Stimulated activated naive CD8-positive, alpha-beta T cell treated with anti-CD3 and anti-CD28 coated beads, Interleukin-15, Interleukin-2, amounts not matched to agents 100 ng/mL and 50 ng/mL, for 24 hours (primary cell): ENCODE measurements at regions not wholly inside any gene's neighbourhood (a gene's known extent, or its start where the extent isn't known, plus 50 kb on each side); places are given as distances from the start of the nearest gene placed in this dataset.
"Not testable (repeated sequence)": the region's sequence is repeated elsewhere in the genome, so short reads cannot be mapped to it uniquely, and the experiment has no call there.

ENCODE experiments used
- H3K27ac Mint-ChIP-seq: one replicate; pipeline ENCODE4 v1.8.0; 2021; ENCODE audit warnings: mild to moderate bottlenecking, mixed read lengths
- H3K27me3 Mint-ChIP-seq: one replicate; pipeline ENCODE4 v1.8.0; 2021; ENCODE audit warnings: mixed read lengths
- H3K36me3 Mint-ChIP-seq: one replicate; pipeline ENCODE4 v1.8.0; 2021; ENCODE audit warnings: low read depth, mixed read lengths
- H3K4me1 Mint-ChIP-seq: one replicate; pipeline ENCODE4 v1.8.0; 2021; ENCODE audit warnings: low read depth, mixed read lengths
- H3K4me3 Mint-ChIP-seq: one replicate; pipeline ENCODE4 v1.8.0; 2021; ENCODE audit warnings: mild to moderate bottlenecking, mixed read lengths
- H3K9me3 Mint-ChIP-seq: one replicate; pipeline ENCODE4 v1.8.0; 2021; ENCODE audit warnings: mixed read lengths

DNA sequence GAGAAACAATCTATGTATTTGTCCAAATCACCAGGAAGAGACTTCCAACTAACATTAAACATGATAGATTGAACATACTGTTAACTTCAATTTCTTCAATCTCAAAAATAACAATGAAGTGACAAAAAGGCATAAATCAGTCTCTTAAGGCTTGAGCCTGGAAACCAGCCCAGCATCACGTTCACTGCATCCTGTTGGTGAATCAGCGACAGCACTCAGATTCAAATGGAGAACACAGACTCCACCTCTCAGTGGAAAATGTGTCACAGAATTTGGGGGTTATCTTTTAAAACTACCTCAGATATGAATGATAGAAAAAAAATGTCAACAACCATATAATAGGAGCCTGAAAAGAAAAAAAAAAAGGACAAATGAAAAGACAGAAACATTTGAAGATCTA lies 212.0 kb downstream of the MINAR1 start:
- Mint-ChIP-seq H3K9me3 (peaks cover 11% of the 10 kb centered on the region), H3K27me3 (peaks cover 26% of the 10 kb centered on the region), H3K36me3 (no peaks in the 10 kb centered on the region), H3K4me1 (peaks cover 9% of the 10 kb centered on the region), H3K27ac (no peak overlapping the region), H3K4me3 (no peak overlapping the region)

DNA sequence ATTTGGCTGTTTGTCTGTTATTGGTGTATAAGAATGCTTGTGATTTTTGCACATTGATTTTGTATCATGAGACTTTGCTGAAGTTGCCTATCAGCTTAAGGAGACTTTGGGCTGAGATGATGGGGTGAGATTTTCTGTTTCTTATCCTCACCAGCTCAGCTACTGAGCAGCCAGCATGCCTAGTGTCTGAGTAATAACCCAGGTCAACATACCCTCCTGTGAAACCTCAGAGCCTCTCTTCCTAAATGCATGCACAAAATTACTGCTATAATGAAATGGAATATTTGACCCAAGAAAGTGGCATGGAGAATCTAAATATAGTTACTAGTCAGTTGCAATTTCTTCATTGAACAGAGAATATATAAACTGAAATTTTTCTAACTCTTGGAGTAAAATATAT lies 220.8 kb downstream of the MINAR1 start:
- H3K27me3 Mint-ChIP-seq, result peaks cover 25% of the 10 kb centered on the region
- not testable (repeated sequence) for H3K36me3 Mint-ChIP-seq, H3K9me3 Mint-ChIP-seq, H3K27ac Mint-ChIP-seq, H3K4me3 Mint-ChIP-seq, H3K4me1 Mint-ChIP-seq

DNA sequence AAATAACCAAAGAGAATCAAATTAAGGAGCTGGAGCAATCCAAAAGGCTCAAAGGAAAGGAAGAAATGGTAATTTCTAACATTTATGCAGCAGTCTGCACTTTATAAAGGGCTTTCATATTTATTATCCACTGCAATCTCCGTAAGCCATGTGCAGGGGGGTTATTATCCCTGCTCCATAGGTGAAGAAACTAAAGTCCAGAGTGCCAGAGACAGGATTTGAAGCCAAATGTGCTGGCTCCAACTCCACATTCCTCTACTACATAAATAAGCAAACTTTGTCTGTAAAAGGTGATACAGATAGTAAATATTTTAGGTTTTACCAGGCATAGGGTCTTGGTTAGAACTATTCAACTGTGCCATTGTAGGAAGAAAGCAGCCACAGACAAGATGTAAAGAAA lies 221.4 kb downstream of the MINAR1 start:
- Mint-ChIP-seq H3K27ac (no peak overlapping the region), H3K9me3 (no peaks in the 10 kb centered on the region), H3K36me3 (no peaks in the 10 kb centered on the region), H3K4me1 (no peaks in the 10 kb centered on the region), H3K27me3 (peaks cover 29% of the 10 kb centered on the region), H3K4me3 (no peak overlapping the region)

DNA sequence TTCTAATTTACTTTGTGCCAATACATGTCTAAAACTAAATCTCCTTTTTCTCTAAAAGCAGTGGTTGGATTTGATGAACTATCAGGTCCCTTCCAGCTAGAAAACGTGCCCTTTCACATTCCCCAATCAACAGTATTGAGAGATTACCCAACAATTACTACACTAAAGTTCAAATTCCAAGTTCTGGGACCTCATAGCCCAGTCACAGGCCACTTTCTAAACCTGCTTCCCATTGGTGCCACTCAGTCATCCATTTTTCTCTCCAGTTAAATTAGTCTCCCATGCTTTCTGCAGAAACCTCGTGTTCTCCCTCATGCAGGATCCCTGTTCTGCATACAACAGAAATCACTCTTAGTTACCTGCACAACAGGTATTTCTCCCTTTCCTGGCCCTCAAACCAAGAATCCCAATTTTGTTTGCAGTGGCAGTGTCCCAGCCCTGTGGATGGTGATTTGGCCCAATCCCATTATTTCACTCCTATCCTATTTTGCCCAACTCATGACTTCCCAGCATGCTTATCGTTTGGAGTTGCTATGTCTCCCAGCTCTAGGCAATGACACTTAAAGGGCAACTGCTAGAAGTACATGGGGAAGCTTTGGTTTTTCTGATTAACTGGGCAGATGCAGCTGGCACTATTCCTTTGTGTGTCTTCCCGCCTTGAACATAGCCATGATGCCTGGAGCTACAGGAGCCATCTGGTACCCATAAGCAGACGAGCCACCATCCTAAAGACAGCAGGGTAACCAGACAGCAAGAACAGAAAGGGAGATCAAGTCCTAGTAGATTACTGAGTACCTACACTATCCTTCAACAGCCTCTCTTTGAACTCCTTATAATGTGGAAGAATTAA lies 224.2 kb downstream of the MINAR1 start:
- H3K4me1 Mint-ChIP-seq, result no peaks in the 10 kb centered on the region
- H3K27me3 Mint-ChIP-seq, result peaks cover 29% of the 10 kb centered on the region
- no peaks in the 10 kb centered on the region for H3K9me3 Mint-ChIP-seq
- no peak overlapping the region for H3K4me3 Mint-ChIP-seq
- no peak overlapping the region for H3K27ac Mint-ChIP-seq
- H3K36me3 Mint-ChIP-seq, result no peaks in the 10 kb centered on the region

DNA sequence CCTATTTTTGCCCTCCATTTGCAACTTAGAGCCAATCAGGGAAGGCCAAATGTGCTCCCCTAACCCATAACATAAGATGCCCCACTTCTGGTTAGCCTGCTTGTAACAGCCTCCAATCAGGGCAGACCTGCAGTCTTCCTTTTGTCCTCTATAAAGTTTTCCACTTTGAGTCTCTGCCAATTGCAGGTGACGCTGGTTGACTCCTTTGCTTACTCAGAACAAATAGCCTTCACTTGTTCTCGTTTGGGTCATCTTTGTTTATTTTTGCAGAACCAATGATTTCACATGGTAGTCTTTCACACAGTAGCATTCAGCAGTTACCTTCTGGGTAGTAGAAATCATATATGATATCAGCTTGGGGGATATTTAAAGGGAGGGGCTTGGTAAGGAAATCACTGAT lies 225.6 kb downstream of the MINAR1 start:
- no peaks in the 10 kb centered on the region for H3K36me3 Mint-ChIP-seq
- no peak overlapping the region for H3K4me3 Mint-ChIP-seq
- H3K27me3 Mint-ChIP-seq, result peaks cover 37% of the 10 kb centered on the region
- H3K27ac Mint-ChIP-seq, result no peak overlapping the region
- no peaks in the 10 kb centered on the region for H3K4me1 Mint-ChIP-seq
- H3K9me3 Mint-ChIP-seq, result no peaks in the 10 kb centered on the region

DNA sequence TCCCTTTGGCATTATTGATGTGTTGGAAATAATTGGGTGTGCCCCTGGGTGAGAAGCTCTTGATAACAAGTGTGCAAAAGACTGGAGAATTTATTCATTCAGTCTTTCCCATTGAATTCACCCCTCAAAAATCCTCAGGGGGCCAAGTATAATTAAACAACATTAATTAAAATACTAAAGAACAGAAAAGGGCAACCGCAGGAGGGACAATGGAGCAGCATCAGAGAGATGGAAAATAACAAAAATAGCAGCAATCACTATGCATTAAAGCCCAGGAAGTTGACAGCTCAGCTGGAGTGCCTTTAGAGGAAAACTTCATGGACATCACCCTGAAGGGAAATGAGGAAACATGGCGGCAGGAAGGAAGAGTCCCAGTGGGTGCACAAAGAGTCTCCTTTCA lies 227.6 kb downstream of the MINAR1 start:
- Mint-ChIP-seq H3K36me3 (no peaks in the 10 kb centered on the region), H3K4me1 (no peaks in the 10 kb centered on the region), H3K4me3 (no peak overlapping the region), H3K9me3 (no peaks in the 10 kb centered on the region), H3K27me3 (peaks cover 42% of the 10 kb centered on the region), H3K27ac (no peak overlapping the region)

DNA sequence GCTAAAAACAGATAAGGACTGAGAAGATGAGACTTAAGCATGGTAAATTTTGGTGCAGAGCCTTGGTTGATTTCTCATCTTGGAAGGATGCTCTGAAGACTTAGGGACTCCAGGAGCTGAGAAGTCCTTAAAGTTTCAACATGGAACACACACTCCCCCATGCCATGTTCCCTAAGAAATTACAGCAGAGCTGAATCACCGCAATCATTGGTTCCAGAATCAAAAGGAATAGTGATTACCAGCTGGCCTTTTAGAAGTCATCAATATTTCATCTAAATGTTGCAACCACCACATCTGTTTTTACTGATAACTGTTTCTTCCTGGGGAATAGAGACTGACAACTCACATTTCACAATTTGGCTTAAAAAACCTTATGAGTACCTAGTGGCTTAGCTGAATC lies 229.3 kb downstream of the MINAR1 start:
- Mint-ChIP-seq H3K27ac (no peak overlapping the region), H3K4me3 (no peak overlapping the region), H3K4me1 (no peaks in the 10 kb centered on the region), H3K9me3 (no peaks in the 10 kb centered on the region), H3K27me3 (peaks cover 29% of the 10 kb centered on the region), H3K36me3 (no peaks in the 10 kb centered on the region)

DNA sequence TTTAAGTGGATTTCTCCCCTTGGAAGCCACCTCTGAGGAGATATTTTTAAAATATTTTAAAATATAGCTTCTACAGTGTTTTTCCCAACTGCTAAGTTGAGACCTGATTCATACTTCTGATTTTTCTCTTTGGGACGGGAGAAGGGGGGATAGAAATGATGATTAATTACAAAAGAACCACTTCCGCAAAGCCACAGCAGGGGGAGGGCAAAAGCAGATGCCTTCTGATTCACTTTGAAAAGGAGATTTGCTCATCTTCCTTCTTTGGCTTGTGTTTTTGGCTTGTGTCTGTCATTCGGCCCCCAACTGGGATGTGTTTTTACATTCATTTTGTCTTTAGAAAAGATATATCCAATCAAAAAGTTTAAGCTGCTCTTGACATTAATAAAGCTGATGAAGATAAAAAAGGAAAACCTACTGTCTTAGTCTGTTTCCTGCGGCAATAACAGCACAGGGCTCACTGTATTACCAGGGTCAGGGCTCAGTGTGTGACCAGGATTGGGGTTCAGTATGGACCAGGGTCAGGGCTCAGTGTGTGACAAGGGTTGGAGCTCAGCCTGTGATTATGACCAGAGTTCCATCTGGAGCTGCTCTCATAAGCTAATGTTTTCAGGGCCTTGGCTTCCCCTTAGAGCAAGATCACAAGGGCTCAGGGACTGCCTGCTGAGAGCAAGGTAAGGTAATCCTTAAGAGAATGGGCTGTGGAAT lies 223.2 kb downstream of the MTHFS start:
- Mint-ChIP-seq H3K4me1 (peaks cover 3% of the 10 kb centered on the region), H3K9me3 (no peaks in the 10 kb centered on the region), H3K27me3 (peaks cover 34% of the 10 kb centered on the region), H3K36me3 (no peaks in the 10 kb centered on the region), H3K4me3 (no peak overlapping the region), H3K27ac (no peak overlapping the region)

DNA sequence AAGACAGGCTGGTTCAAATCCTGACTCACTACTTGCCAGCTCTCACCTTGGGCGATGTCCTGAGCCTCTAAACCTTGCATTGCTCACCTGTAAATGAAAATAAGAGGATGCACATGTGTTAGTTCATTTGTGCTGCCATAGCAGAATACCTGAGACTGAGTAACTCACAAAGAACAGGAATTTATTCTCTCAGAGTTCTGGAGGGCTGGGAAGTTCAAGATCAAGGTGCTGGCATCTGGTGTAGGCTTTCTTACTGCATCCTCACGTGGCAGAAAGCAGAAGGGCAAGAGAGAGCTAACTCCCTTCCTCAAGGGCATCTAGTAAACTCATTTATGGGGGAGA lies 222.7 kb downstream of the MTHFS start:
- Mint-ChIP-seq H3K4me1 (peaks cover 3% of the 10 kb centered on the region), H3K4me3 (no peak overlapping the region), H3K27ac (no peak overlapping the region), H3K27me3 (peaks cover 34% of the 10 kb centered on the region), H3K36me3 (no peaks in the 10 kb centered on the region), H3K9me3 (no peaks in the 10 kb centered on the region)

DNA sequence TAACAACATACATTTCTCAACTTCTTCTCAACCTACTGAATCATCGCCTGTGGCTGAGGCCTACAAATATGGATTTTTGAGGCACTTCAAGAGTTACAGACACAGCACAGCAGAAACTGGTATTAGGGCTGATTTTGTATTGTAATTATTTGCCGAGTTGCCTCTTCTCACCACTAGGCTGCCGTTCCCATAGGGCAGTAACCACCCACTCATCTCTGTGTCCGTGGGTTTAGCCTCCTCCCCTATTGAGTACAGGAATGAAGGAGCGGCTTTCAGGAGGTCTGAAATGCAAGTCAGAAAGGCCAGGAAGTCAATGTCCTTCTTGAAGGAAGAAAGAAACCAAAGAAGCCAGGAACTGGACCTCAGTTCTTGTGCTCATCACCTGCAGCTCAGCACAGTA lies 220.8 kb downstream of the MTHFS start:
- Mint-ChIP-seq H3K9me3 (no peaks in the 10 kb centered on the region), H3K27ac (no peak overlapping the region), H3K4me1 (peaks cover 3% of the 10 kb centered on the region), H3K4me3 (no peak overlapping the region), H3K36me3 (no peaks in the 10 kb centered on the region), H3K27me3 (peaks cover 31% of the 10 kb centered on the region)

DNA sequence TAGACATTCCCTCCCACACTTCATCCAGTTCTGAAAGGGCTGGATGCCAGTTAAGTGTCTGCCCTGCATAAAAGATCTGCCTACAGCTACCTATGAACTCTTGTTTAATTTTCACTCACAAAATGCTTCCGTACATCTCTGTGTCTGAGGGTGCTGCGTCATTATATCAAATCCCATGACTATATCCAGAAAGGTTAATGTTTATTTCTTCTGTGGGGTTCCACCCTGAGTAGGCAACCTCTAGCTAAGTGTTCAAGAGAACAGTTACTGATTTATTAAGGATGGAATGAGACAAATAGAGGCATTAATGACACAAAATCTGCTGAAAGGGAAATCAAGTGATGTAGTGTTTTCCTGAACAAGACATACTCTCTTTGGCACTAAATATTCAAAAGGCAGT lies 220.2 kb downstream of the MTHFS start:
- peaks cover 31% of the 10 kb centered on the region for H3K27me3 Mint-ChIP-seq
- H3K9me3 Mint-ChIP-seq, result no peaks in the 10 kb centered on the region
- H3K4me3 Mint-ChIP-seq, result no peak overlapping the region
- no peaks in the 10 kb centered on the region for H3K36me3 Mint-ChIP-seq
- peaks cover 3% of the 10 kb centered on the region for H3K4me1 Mint-ChIP-seq
- no peak overlapping the region for H3K27ac Mint-ChIP-seq

DNA sequence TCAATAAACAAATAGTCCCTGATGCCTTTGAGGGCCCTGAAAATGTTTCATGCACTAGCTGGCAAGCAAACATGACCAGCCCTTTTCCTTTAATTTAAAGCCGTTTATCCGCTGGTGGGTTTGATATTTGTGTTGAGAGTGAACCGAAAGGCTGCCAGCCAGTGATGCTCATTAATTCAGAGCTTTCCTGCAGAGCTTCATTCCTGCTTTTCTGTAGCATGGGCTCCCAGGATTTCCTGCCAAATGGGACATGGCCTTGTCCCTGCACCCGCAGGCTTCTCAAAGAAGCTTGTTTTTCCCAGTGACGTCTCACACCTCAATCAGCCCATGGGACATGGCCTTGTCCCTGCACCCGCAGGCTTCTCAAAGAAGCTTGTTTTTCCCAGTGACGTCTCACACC lies 219.6 kb downstream of the MTHFS start:
- Mint-ChIP-seq H3K4me3 (no peak overlapping the region), H3K4me1 (peaks cover 3% of the 10 kb centered on the region), H3K9me3 (no peaks in the 10 kb centered on the region), H3K36me3 (no peaks in the 10 kb centered on the region), H3K27ac (no peak overlapping the region), H3K27me3 (peaks cover 27% of the 10 kb centered on the region)

DNA sequence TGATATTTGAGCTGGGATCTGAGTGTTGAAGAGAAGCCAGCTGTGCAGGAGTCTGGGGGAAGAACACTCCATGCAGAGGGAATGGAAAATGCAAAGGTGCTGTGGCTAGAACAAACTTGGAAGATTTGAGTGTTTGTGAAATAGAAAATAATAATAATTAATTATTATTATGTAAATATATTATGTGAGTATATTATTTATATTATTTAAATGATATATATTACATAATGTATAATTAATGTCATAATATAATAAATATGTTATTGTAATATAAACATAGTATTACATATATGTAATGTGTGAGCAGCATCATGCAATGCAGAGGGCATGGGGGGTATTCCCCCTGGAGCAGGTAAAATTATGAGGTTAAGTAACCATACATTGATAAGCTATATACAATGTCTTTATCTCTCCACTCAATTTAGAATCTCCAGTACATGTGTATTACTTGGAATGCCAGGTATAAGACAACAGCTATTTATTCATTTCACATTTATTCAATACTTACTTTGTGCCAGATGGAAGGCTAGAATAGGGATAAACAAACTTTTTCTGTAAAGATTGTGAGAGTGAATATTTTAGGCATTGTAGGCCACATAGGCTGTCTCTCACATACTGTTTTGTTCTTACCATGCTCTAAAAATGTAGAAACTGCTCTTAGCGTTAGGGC lies 218.6 kb downstream of the MTHFS start:
- Mint-ChIP-seq H3K4me3 (no peak overlapping the region), H3K36me3 (no peaks in the 10 kb centered on the region), H3K27ac (no peak overlapping the region), H3K4me1 (peaks cover 3% of the 10 kb centered on the region), H3K9me3 (no peaks in the 10 kb centered on the region), H3K27me3 (peaks cover 27% of the 10 kb centered on the region)

DNA sequence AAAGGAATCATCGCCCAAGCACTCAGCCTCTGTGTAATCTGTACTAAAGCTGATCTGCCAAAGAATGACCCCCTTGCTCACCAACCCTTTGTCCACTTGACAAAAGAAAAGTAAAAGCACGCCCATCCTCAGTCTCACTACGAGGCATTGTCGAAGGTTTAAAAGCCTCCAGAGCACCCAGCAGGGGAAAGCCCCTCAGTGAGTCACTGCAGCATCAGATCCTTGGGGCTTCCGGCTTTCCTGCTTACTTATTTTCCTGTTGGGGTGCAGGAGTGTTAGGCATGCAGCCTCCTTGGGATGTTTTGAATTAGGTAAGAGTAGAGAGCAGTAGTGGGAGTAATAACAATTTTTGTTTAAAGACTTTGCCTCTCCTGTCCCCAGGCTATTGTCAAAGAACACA lies 216.1 kb downstream of the MTHFS start:
- H3K4me3 Mint-ChIP-seq, result no peak overlapping the region
- peaks cover 17% of the 10 kb centered on the region for H3K27me3 Mint-ChIP-seq
- H3K27ac Mint-ChIP-seq, result no peak overlapping the region
- H3K4me1 Mint-ChIP-seq, result no peaks in the 10 kb centered on the region
- H3K36me3 Mint-ChIP-seq, result no peaks in the 10 kb centered on the region
- no peaks in the 10 kb centered on the region for H3K9me3 Mint-ChIP-seq

DNA sequence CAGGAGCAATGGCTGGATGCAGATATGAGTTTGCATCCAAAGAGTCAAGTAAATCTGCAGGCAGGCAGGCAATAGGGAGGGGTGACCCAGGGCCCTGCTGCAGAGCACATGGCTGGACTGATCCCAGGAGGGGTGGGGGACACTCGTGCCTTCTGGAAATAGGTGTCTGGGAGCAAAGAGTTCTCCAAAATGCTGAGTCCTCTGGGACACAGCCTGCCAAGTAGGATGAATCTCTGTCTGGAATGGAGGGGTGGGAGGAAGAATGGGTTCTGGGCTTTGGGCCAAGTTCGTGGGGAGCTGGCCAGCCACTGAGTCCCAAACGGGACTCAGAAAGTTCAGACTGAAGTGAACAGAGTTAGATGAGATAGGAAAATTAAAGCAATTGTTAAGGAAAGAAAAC lies 214.5 kb downstream of the MTHFS start:
- no peak overlapping the region for H3K27ac Mint-ChIP-seq
- no peak overlapping the region for H3K4me3 Mint-ChIP-seq
- H3K27me3 Mint-ChIP-seq, result peaks cover 13% of the 10 kb centered on the region
- H3K36me3 Mint-ChIP-seq, result no peaks in the 10 kb centered on the region
- H3K4me1 Mint-ChIP-seq, result no peaks in the 10 kb centered on the region
- H3K9me3 Mint-ChIP-seq, result no peaks in the 10 kb centered on the region
